ENCODE measurements at regions not wholly inside any gene's neighbourhood (a gene's known extent, or its start where the extent isn't known, plus 50 kb on each side); places are given as distances from the start of the nearest gene placed in this dataset.

GRCh38 chr2:6237039-6237660, 545.0 kb downstream of the SOX11 start:
- no peak overlapping the region for H3K4me3 ChIP-seq (ENCODE audit: control insufficient read depth, low read depth, low read length)
- TF ChIP-seq CTCF (conservative IDR thresholded peaks at IDR 0.05; ENCODE audit: control insufficient read depth, insufficient read depth, low read depth, low read length), result no peak

GRCh38 chr2:6249557-6249956, 557.4 kb downstream of the SOX11 start:
- TF ChIP-seq CTCF (conservative IDR thresholded peaks at IDR 0.05; ENCODE audit: control insufficient read depth, insufficient read depth, low read depth, low read length), result no peak
- no peak for DNase-seq (ENCODE audit: low read depth)
- H3K4me3 ChIP-seq (ENCODE audit: control insufficient read depth, low read depth, low read length), result no peak overlapping the region

More at GRCh38 chr2:6237039-6237660, 545.0 kb downstream of the SOX11 start:
- DNase-seq (ENCODE audit: low read depth), result no peak

GRCh38 chr2:6254441-6254840, 562.3 kb downstream of the SOX11 start:
- H3K4me3 ChIP-seq (ENCODE audit: control insufficient read depth, low read depth, low read length), result no peak overlapping the region
- DNase-seq (ENCODE audit: low read depth), result no peak
- TF ChIP-seq CTCF (conservative IDR thresholded peaks at IDR 0.05; ENCODE audit: control insufficient read depth, insufficient read depth, low read depth, low read length), result no peak

GRCh38 chr2:6264198-6264597, 572.0 kb downstream of the SOX11 start:
- H3K4me3 ChIP-seq (ENCODE audit: control insufficient read depth, low read depth, low read length), result no peak overlapping the region
- no peak for DNase-seq (ENCODE audit: low read depth)
- TF ChIP-seq CTCF (conservative IDR thresholded peaks at IDR 0.05; ENCODE audit: control insufficient read depth, insufficient read depth, low read depth, low read length), result no peak

GRCh38 chr2:6281524-6281923, 584.2 kb downstream of the CMPK2 start:
- no peak overlapping the region for H3K4me3 ChIP-seq (ENCODE audit: control insufficient read depth, low read depth, low read length)
- no peak for DNase-seq (ENCODE audit: low read depth)
- no peak for TF ChIP-seq CTCF (conservative IDR thresholded peaks at IDR 0.05; ENCODE audit: control insufficient read depth, insufficient read depth, low read depth, low read length)

GRCh38 chr2:6283259-6283658, 582.4 kb downstream of the CMPK2 start:
- H3K4me3 ChIP-seq (ENCODE audit: control insufficient read depth, low read depth, low read length), result no peak overlapping the region
- no peak for DNase-seq (ENCODE audit: low read depth)
- no peak for TF ChIP-seq CTCF (conservative IDR thresholded peaks at IDR 0.05; ENCODE audit: control insufficient read depth, insufficient read depth, low read depth, low read length)

GRCh38 chr2:6287406-6287805, 578.3 kb downstream of the CMPK2 start:
- no peak for TF ChIP-seq CTCF (conservative IDR thresholded peaks at IDR 0.05; ENCODE audit: control insufficient read depth, insufficient read depth, low read depth, low read length)
- no peak overlapping the region for H3K4me3 ChIP-seq (ENCODE audit: control insufficient read depth, low read depth, low read length)

More at GRCh38 chr2:6287406-6287805, 578.3 kb downstream of the CMPK2 start:
- no peak for DNase-seq (ENCODE audit: low read depth)
